ENCODE measurements at regions not wholly inside any gene's neighbourhood (a gene's known extent, or its start where the extent isn't known, plus 50 kb on each side); places are given as distances from the start of the nearest gene placed in this dataset.

- no peaks in the 10 kb centered on the region for H3K36me3 ChIP-seq
- H3K27ac ChIP-seq: no peak overlapping the region
- TF ChIP-seq POLR2A (IDR thresholded peaks at IDR 0.05): no peak
- no peak for TF ChIP-seq POLR2AphosphoS5 (IDR thresholded peaks at IDR 0.05)
- TF ChIP-seq EP300 (IDR thresholded peaks at IDR 0.05): no peak
- no peak for TF ChIP-seq CTCF (IDR thresholded peaks at IDR 0.05)
- DNase-seq (no peak), ATAC-seq (ENCODE audit: low FRiP score in 2 of 2) (no peak)
- 66 to 80% methylated on average over 5 of the region's 5 CpGs for WGBS, 2 donors
- no peaks in the 10 kb centered on the region for H3K4me1 ChIP-seq
- no peak overlapping the region for H3K4me3 ChIP-seq
- no peaks in the 10 kb centered on the region for H3K27me3 ChIP-seq
- no peaks in the 10 kb centered on the region for H3K9me3 ChIP-seq
These were observed 537.6 kb downstream of the ANXA1 start for GRCh38 chr9:73689051-73689870.

GRCh38 chr9:73701415-73702057 is 549.9 kb downstream of the ANXA1 start:
- no peak overlapping the region for H3K4me3 ChIP-seq
- H3K27ac ChIP-seq: no peak overlapping the region
- no peaks in the 10 kb centered on the region for H3K36me3 ChIP-seq
- no peaks in the 10 kb centered on the region for H3K4me1 ChIP-seq
- TF ChIP-seq CTCF (IDR thresholded peaks at IDR 0.05): no peak
- no peak for TF ChIP-seq POLR2A (IDR thresholded peaks at IDR 0.05)
- TF ChIP-seq EP300 (IDR thresholded peaks at IDR 0.05): no peak
- TF ChIP-seq POLR2AphosphoS5 (IDR thresholded peaks at IDR 0.05): no peak
- no peaks in the 10 kb centered on the region for H3K9me3 ChIP-seq
- 41 to 64% methylated on average over 1 of the region's 1 CpG for WGBS, 2 donors
- no peak for DNase-seq
- no peaks in the 10 kb centered on the region for H3K27me3 ChIP-seq
- no peak for ATAC-seq (ENCODE audit: low FRiP score in 2 of 2)

GRCh38 chr9:73714294-73714693 is 562.6 kb downstream of the ANXA1 start:
- Histone ChIP-seq H3K27me3 (no peaks in the 10 kb centered on the region), H3K9me3 (no peaks in the 10 kb centered on the region), H3K4me3 (no peak overlapping the region), H3K27ac (no peak overlapping the region), H3K36me3 (no peaks in the 10 kb centered on the region), H3K4me1 (no peaks in the 10 kb centered on the region)
- DNase-seq (no peak), ATAC-seq (ENCODE audit: low FRiP score in 2 of 2) (no peak)
- WGBS, 2 donors: 22 to 64% methylated on average over 1 of the region's 1 CpG
- TF ChIP-seq CTCF (IDR thresholded peaks at IDR 0.05) (no peak), POLR2A (IDR thresholded peaks at IDR 0.05) (no peak), EP300 (IDR thresholded peaks at IDR 0.05) (no peak), POLR2AphosphoS5 (IDR thresholded peaks at IDR 0.05) (no peak)

GRCh38 chr9:73715591-73715990 is 563.9 kb downstream of the ANXA1 start:
- TF ChIP-seq CTCF (IDR thresholded peaks at IDR 0.05) (no peak), POLR2A (IDR thresholded peaks at IDR 0.05) (no peak), POLR2AphosphoS5 (IDR thresholded peaks at IDR 0.05) (no peak), EP300 (IDR thresholded peaks at IDR 0.05) (no peak)
- Histone ChIP-seq H3K4me3 (no peak overlapping the region), H3K9me3 (no peaks in the 10 kb centered on the region), H3K4me1 (no peaks in the 10 kb centered on the region), H3K36me3 (no peaks in the 10 kb centered on the region), H3K27me3 (no peaks in the 10 kb centered on the region), H3K27ac (no peak overlapping the region)
- 83 to 87% methylated on average over 3 of the region's 3 CpGs for WGBS, 2 donors
- no peak for DNase-seq
- no peak for ATAC-seq (ENCODE audit: low FRiP score in 2 of 2)

All from upper lobe of left lung (tissue), 6 donors.